Kidney (tissue), 13 donors: ENCODE measurements at regions not wholly inside any gene's neighbourhood (a gene's known extent, or its start where the extent isn't known, plus 50 kb on each side); places are given as distances from the start of the nearest gene placed in this dataset.
"Not testable (repeated sequence)": the region's sequence is repeated elsewhere in the genome, so short reads cannot be mapped to it uniquely, and the experiment has no call there.

Experiments
- DNase-seq, 5 donors: peaks; one replicate each; pipeline ENCODE4 v3.0.0-alpha.2; 2013 to 2020
- FAIRE-seq: peaks from 2 replicates; lab custom pipeline; 2012; peaks lifted over from hg19 to GRCh38; lab: Jason Lieb, UNC
- H3K27ac ChIP-seq, 2 donors: one replicate each; pipeline ENCODE4 v1.7.0; 2013; ENCODE audit warnings: low read depth in 2 of 2, low read length in 2 of 2, inconsistent platforms in 1 of 2
- H3K27me3 ChIP-seq: one replicate; pipeline ENCODE4 v1.7.1; 2013; ENCODE audit warnings: low read length, inconsistent platforms; ENCODE audit not compliant: control insufficient read depth, insufficient read depth
- H3K36me3 ChIP-seq, 3 donors: one replicate each; pipeline versions ENCODE4 v1.7.0 to v1.7.1; 2013; ENCODE audit warnings: low read length in 3 of 3, control low read depth in 1 of 3, inconsistent platforms in 1 of 3; ENCODE audit not compliant: insufficient read depth in 3 of 3, control insufficient read depth in 2 of 3
- H3K4me1 ChIP-seq, 3 donors: one replicate each; pipeline versions ENCODE4 v1.7.0 to v1.7.1; 2013; ENCODE audit warnings: low read length in 3 of 3, inconsistent platforms in 1 of 3, low read depth in 1 of 3; ENCODE audit not compliant: control insufficient read depth in 2 of 3, insufficient read depth in 2 of 3
- H3K4me3 ChIP-seq, 3 donors: one replicate each; pipeline versions ENCODE4 v1.7.0 to v1.8.1; 2013; ENCODE audit warnings: low read length in 3 of 3, control low read depth in 1 of 3, inconsistent platforms in 1 of 3
- H3K9ac ChIP-seq, 3 donors: one replicate each; pipeline versions ENCODE4 v1.7.0 to v1.7.1; 2013; ENCODE audit warnings: low read length in 3 of 3, control low read depth in 1 of 3, inconsistent platforms in 1 of 3
- H3K9me3 ChIP-seq, 3 donors: one replicate each; pipeline versions ENCODE4 v1.7.0 to v1.7.1; 2013; ENCODE audit warnings: low read length in 3 of 3, control low read depth in 1 of 3, inconsistent platforms in 1 of 3; ENCODE audit not compliant: control insufficient read depth in 2 of 3, insufficient read depth in 1 of 3
- intact Hi-C: fragments of 100-400 bp; cut with DNase I; formaldehyde crosslinking; loops from one replicate; pipeline ENCODE4 v1.11.1; 2022
- TF ChIP-seq, protein P1 (sequence below): IDR thresholded peaks from 3 replicates; pipeline ENCODE4 v1.5.1; 2012; ENCODE audit warnings: mild to moderate bottlenecking, moderate library complexity, borderline replicate concordance; ENCODE audit not compliant: insufficient read depth; ENCODE audit errors: extremely low read depth
- donor health status: control.
- donor health status: control.
- donor health status: control.
- donor health status: control.
- donor health status: control.
- donor health status: DM: yes; HTN: yes; CAD: no.
- donor health status: Normal renal cell carcinoma (clear cell type).

DNA sequence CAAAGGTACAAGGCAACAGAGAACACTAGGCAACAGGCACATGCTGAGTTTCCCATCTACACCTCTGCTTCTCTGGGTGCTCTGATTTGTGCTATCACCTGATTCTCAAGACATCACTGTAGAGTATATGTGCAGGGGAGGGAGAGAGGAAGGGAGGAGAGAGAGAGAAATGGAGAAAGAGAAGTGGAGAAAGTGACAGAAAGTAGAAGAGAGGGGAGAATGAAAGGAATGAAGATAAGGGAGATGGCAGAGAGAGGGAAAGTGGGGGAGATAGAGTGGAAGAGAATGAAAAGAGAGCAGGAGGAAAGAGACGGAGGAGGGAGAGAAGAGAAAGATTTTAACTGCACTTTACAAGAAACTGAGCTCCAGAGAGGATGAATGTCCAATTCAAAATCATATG, 340.7 kb upstream of the CDH5 start:
- H3K27ac ChIP-seq = no peak overlapping the region
- no peaks in the 10 kb centered on the region for H3K36me3 ChIP-seq
- H3K27me3 ChIP-seq = no peaks in the 10 kb centered on the region
- H3K9me3 ChIP-seq = no peaks in the 10 kb centered on the region
- H3K4me1 ChIP-seq = peaks cover 0 to 3% (median 0%) of the 10 kb centered on the region in 3 donors
- TF ChIP-seq, protein P1, sequence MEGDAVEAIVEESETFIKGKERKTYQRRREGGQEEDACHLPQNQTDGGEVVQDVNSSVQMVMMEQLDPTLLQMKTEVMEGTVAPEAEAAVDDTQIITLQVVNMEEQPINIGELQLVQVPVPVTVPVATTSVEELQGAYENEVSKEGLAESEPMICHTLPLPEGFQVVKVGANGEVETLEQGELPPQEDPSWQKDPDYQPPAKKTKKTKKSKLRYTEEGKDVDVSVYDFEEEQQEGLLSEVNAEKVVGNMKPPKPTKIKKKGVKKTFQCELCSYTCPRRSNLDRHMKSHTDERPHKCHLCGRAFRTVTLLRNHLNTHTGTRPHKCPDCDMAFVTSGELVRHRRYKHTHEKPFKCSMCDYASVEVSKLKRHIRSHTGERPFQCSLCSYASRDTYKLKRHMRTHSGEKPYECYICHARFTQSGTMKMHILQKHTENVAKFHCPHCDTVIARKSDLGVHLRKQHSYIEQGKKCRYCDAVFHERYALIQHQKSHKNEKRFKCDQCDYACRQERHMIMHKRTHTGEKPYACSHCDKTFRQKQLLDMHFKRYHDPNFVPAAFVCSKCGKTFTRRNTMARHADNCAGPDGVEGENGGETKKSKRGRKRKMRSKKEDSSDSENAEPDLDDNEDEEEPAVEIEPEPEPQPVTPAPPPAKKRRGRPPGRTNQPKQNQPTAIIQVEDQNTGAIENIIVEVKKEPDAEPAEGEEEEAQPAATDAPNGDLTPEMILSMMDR = no peak
- no peak overlapping the region for H3K4me3 ChIP-seq
- intact Hi-C loops = no loop called here
- FAIRE-seq (no peak), DNase-seq (no peak)
- no peak overlapping the region for H3K9ac ChIP-seq

DNA sequence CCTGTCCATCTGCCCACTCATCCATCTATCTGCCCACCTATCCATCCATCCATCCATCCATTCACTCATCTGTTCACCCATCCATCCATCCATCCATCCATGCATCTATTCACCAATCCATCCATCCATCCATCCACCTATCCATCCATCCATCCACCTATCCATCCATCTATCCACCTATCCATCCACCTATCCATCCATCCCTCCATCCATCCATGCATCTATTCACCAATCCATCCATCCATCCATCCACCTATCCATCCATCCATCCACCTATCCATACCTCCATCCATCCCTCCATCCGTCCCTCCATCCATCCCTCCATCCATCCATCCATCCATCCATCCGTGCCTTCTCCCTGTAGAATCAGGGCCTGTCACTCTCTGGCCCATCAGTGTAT, 341.9 kb upstream of the CDH5 start:
- H3K36me3 ChIP-seq, H3K4me1 ChIP-seq, H3K4me3 ChIP-seq, H3K27me3 ChIP-seq, H3K27ac ChIP-seq, DNase-seq, H3K9ac ChIP-seq, intact Hi-C loops, H3K9me3 ChIP-seq, FAIRE-seq: not testable (repeated sequence)

DNA sequence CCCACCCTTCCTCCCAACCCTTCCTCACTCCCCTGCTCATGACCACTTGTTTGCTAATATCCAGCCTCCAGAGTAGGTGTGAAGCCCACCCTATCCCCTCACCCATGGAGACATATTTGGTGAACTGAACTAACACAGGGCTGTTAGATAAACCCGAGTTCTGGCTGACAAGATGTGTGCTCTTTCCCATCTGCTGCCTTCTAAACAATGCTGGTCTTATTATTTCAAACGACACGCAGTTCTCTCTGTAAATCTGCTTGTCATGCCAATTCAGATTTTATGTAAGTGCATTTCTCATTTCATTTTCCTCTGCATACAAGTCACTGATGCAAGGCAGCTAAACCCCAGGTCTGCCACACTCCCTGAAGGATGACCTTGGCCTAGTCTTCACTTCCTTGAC, 343.0 kb upstream of the CDH5 start:
- FAIRE-seq (no peak), DNase-seq (no peak)
- H3K4me3 ChIP-seq = no peak overlapping the region
- H3K27ac ChIP-seq = no peak overlapping the region
- intact Hi-C loops = no loop called here
- H3K36me3 ChIP-seq = no peaks in the 10 kb centered on the region
- H3K9ac ChIP-seq = no peak overlapping the region
- H3K9me3 ChIP-seq = no peaks in the 10 kb centered on the region
- H3K27me3 ChIP-seq = no peaks in the 10 kb centered on the region
- H3K4me1 ChIP-seq = no peaks in the 10 kb centered on the region
- TF ChIP-seq, protein P1 = no peak

DNA sequence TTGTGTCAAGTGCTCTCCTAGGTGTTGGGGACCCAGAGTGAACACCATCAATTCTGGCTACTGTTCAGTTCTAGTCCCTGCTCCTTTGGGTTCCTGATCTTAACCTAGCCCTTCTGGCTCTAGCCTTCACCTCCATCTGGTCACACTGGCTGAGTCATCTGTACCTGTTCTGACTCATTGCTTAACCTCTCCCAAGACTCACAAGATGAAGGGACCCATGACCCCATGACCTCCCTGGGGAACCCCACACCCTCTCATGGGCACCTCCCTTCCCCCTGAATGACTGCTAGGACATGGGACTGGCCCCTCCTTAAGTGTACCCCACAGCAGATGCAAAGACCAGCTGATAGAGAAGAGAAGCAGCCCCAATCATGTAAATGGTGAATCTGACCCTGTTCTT, 345.8 kb upstream of the CDH5 start:
- no peaks in the 10 kb centered on the region for H3K27me3 ChIP-seq
- no peak overlapping the region for H3K9ac ChIP-seq
- H3K27ac ChIP-seq = no peak overlapping the region
- H3K9me3 ChIP-seq = no peaks in the 10 kb centered on the region
- no peaks in the 10 kb centered on the region for H3K36me3 ChIP-seq
- no peak overlapping the region for H3K4me3 ChIP-seq
- H3K4me1 ChIP-seq = no peaks in the 10 kb centered on the region
- intact Hi-C loops = no loop called here
- no peak for FAIRE-seq
- DNase-seq = no peak
- TF ChIP-seq, protein P1 = no peak
